Stomach (tissue), 8 donors: ENCODE measurements at regions not wholly inside any gene's neighbourhood (a gene's known extent, or its start where the extent isn't known, plus 50 kb on each side); places are given as distances from the start of the nearest gene placed in this dataset.

Experiments used
- DNase-seq, 2 donors: peaks; one replicate each; pipeline versions ENCODE4 v3.0.0 to v3.0.0-alpha.2; 2013 to 2019
- H3K27ac ChIP-seq, 5 donors: fragments of 200-600 bp in 4 of 5; sonication (generic) in 4 of 5; one replicate each; pipeline ENCODE4 v1.5.1; 2013 to 2019; ENCODE audit warnings: mild to moderate bottlenecking in 1 of 5, moderate library complexity in 1 of 5
- H3K27me3 ChIP-seq, 3 donors: fragments of 200-600 bp; sonication (generic); one replicate each; pipeline ENCODE4 v1.5.1; 2017 to 2019; ENCODE audit warnings: mixed run types in 1 of 3
- H3K36me3 ChIP-seq, 4 donors: fragments of 200-600 bp; sonication (generic); 1 replicate in 3 of 4; 2 replicates in 1 of 4; pipeline ENCODE4 v1.5.1; 2016 to 2019
- H3K4me1 ChIP-seq, 4 donors: fragments of 200-600 bp; sonication (generic); one replicate each; pipeline ENCODE4 v1.5.1; 2016 to 2019
- H3K4me3 ChIP-seq, 4 donors: fragments of 200-600 bp; sonication (generic) in 3 of 4; one replicate each; pipeline ENCODE4 v1.5.1; 2016 to 2019; ENCODE audit warnings: mild to moderate bottlenecking in 1 of 4
- H3K9me3 ChIP-seq, 4 donors: fragments of 200-600 bp; sonication (generic); one replicate each; pipeline ENCODE4 v1.5.1; 2016 to 2019
- CTCF ChIP-seq, 7 experiments: fragments of 450-650 bp in 4 of 7; fragments of 200-600 bp in 3 of 7; sonication (generic) in 3 of 7; IDR thresholded peaks; one replicate each; pipeline ENCODE4 v1.5.1; 2016 to 2019; ENCODE audit warnings: antibody characterized with exemption in 7 of 7, control low read depth in 2 of 7, mild to moderate bottlenecking in 1 of 7
- EP300 ChIP-seq: sonication (generic); formaldehyde crosslinking; IDR thresholded peaks from one replicate; pipeline ENCODE4 v1.6.1; 2017; ENCODE audit warnings: antibody characterized with exemption
- POLR2A ChIP-seq, 4 donors: fragments of 450-650 bp; IDR thresholded peaks; one replicate each; pipeline ENCODE4 v1.6.1; 2016; ENCODE audit warnings: antibody characterized with exemption in 4 of 4, control low read depth in 2 of 4, mild to moderate bottlenecking in 1 of 4, moderate library complexity in 1 of 4
- POLR2AphosphoS5 ChIP-seq, 3 donors: sonication (generic); formaldehyde crosslinking; IDR thresholded peaks; one replicate each; pipeline ENCODE4 v1.6.1; 2016; ENCODE audit warnings: antibody characterized with exemption in 3 of 3
- WGBS, 5 donors: extraction: QIAGEN DNeasy Blood & Tissue Kit in 3 of 5; methylation state at CpG; one replicate each; pipeline versions ENCODE4 v1.1.5 to v1.1.7; 2013 to 2018; 5-methylcytosine and 5-hydroxymethylcytosine counted together
- intact Hi-C: fragments of 100-400 bp; cut with DNase I; formaldehyde crosslinking; loops from one replicate; pipeline ENCODE4 v1.15.1; 2023; ENCODE audit warnings: low total_unique reads
- donor health status: healthy with polysubstance abuse.
- donor health status: Bipolar disorder and iron deficiency.
- donor health status: healthy.

DNA sequence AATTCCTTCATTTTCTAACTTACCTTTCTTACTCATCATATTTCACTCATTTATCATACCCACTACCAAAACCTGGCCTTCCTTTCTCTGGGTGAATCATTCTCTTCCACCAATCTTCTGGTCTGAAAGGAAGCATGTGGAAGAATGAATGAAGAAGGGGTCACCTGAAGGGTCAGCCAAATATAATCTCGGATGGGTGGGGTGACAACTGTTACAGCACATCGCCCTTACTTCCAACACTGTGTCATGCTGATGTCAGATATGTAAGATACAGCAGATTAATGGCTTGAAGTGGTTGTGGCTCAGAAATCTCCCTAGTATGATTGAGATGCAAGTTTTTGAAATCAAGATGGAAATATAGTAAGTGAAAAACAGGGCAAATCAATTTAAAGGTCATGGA, 401.7 kb upstream of the HTR2A start:
- TF ChIP-seq POLR2A (IDR thresholded peaks at IDR 0.05) (no peak), CTCF (IDR thresholded peaks at IDR 0.05) (no peak), EP300 (no peak), POLR2AphosphoS5 (IDR thresholded peaks at IDR 0.05) (no peak)
- Histone ChIP-seq H3K9me3 (no peaks in the 10 kb centered on the region), H3K36me3 (no peaks in the 10 kb centered on the region), H3K27ac (no peak overlapping the region), H3K4me1 (no peaks in the 10 kb centered on the region), H3K4me3 (no peak overlapping the region), H3K27me3 (no peaks in the 10 kb centered on the region)
- intact Hi-C loops: no loop called here
- no peak for DNase-seq
- 47 to 68% (median 55%) methylated on average over 2 of the region's 2 CpGs for WGBS, 5 donors

DNA sequence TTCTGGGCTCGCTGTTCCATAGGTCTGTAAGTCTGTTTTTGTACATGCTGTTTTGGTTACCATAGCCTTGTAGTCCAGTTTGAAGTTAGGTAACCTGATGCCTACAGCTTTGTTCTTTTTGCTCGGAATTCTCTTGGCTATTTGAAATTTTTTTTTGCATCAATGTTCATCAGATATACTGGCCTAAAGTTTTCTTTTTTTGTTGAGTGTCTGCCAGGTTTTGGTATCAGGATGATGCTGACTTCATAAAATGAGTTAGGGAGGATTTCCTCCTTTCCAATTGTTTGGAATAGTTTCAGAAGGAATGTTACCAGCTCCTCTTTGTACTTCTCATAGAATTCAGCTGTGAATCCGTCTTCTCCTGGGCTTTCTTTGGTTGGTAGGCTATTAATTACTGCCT, 397.8 kb upstream of the HTR2A start:
- no peaks in the 10 kb centered on the region for H3K9me3 ChIP-seq
- no peak for DNase-seq
- TF ChIP-seq EP300 (no peak), CTCF (IDR thresholded peaks at IDR 0.05) (no peak), POLR2AphosphoS5 (IDR thresholded peaks at IDR 0.05) (no peak), POLR2A (IDR thresholded peaks at IDR 0.05) (no peak)
- intact Hi-C loops: no loop called here
- no peaks in the 10 kb centered on the region for H3K4me1 ChIP-seq
- 50 to 81% (median 72%) methylated on average over 3 of the region's 3 CpGs for WGBS, 5 donors
- H3K36me3 ChIP-seq: no peaks in the 10 kb centered on the region
- H3K27ac ChIP-seq: no peak overlapping the region
- no peaks in the 10 kb centered on the region for H3K27me3 ChIP-seq
- no peak overlapping the region for H3K4me3 ChIP-seq

DNA sequence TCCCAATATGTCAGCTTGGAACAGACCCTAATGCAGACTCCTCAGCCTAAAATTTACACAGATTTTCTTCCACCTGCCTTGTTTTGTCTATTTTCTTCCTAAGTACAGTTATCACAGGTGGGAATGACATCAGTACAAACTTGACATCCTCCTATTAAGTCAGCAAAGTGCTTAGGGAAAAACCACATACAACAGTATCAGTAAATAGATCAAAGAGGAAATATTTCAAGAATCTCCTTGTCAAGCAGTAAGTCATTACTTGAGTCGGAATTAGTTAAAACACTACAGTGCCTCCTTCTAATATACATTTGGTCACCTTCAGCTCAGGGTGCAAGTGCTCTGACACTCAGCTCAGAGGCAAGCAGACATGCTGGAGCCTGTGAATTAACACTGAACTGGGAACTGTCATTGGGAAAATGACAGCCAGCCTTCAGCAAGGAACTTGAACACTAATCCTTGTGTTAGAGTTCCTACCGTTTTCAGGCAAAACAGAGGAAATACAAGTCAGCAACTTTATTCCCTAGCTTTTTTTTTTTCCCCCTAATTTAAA, 394.3 kb upstream of the HTR2A start:
- TF ChIP-seq CTCF (IDR thresholded peaks at IDR 0.05) (no peak), POLR2AphosphoS5 (IDR thresholded peaks at IDR 0.05) (no peak), EP300 (no peak), POLR2A (IDR thresholded peaks at IDR 0.05) (no peak)
- 19 to 46% (median 33%) methylated on average over 2 of the region's 2 CpGs for WGBS, 5 donors
- H3K27me3 ChIP-seq: no peaks in the 10 kb centered on the region
- no peak overlapping the region for H3K4me3 ChIP-seq
- intact Hi-C loops: no loop called here
- H3K36me3 ChIP-seq: no peaks in the 10 kb centered on the region
- H3K27ac ChIP-seq: no peak overlapping the region
- no peaks in the 10 kb centered on the region for H3K9me3 ChIP-seq
- H3K4me1 ChIP-seq: no peaks in the 10 kb centered on the region
- DNase-seq: no peak

DNA sequence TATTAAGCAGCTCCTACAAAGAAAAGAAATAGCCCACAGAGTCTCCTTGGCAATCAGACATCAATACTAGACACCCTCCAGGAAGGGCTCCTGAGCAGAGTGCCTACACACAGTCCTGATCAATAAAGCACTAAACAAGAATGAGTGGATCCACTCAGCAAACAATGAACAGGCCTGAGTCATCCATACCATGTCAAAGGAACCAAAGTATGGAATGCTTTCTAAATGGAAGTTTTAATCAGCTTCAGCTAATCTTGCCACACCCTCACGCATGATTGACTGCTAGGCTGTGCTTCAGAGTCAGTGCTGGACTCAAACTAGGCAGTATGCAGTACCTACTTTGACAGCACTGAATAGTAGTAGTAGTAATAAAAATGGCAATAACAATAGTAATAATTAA, 392.7 kb upstream of the HTR2A start:
- intact Hi-C loops: no loop called here
- Histone ChIP-seq H3K27me3 (no peaks in the 10 kb centered on the region), H3K4me3 (no peak overlapping the region), H3K4me1 (no peaks in the 10 kb centered on the region), H3K9me3 (no peaks in the 10 kb centered on the region), H3K27ac (no peak overlapping the region), H3K36me3 (no peaks in the 10 kb centered on the region)
- WGBS, 5 donors: 41 to 64% (median 50%) methylated on average over 1 of the region's 1 CpG
- no peak for TF ChIP-seq CTCF (IDR thresholded peaks at IDR 0.05)
- TF ChIP-seq POLR2A (IDR thresholded peaks at IDR 0.05): no peak
- TF ChIP-seq POLR2AphosphoS5 (IDR thresholded peaks at IDR 0.05): peak in 1 of 3 donors; percentile 38
- no peak for TF ChIP-seq EP300
- no peak for DNase-seq
